ENCODE measurements at regions not wholly inside any gene's neighbourhood (a gene's known extent, or its start where the extent isn't known, plus 50 kb on each side); places are given as distances from the start of the nearest gene placed in this dataset.
"Not testable (repeated sequence)": the region's sequence is repeated elsewhere in the genome, so short reads cannot be mapped to it uniquely, and the experiment has no call there.

DNA sequence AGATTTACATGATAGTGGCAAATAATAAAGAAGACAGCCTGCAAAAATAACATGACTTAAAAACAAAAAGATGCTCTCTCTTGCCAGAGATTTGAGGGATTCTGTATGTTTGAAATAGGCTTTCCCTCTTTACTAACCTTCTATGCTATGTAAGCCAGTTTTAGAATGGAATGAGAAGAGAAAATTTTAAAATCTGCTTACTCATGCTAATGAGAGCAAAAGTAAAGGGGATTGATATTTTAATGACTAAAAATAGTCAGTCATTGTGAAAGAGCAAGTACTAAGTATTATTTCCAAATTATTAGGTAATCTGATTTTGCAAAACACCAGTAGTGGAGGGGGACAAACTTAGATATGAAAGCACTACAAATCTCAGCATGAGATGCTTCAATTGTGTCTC is 563.3 kb upstream of the ADGRB3 start:
- no peak overlapping the region for H3K4me3 ChIP-seq
- H3K36me3 ChIP-seq: no peaks in the 10 kb centered on the region
- no peak for DNase-seq
- H3K9me3 ChIP-seq: no peaks in the 10 kb centered on the region
- H3K27me3 ChIP-seq: no peaks in the 10 kb centered on the region

DNA sequence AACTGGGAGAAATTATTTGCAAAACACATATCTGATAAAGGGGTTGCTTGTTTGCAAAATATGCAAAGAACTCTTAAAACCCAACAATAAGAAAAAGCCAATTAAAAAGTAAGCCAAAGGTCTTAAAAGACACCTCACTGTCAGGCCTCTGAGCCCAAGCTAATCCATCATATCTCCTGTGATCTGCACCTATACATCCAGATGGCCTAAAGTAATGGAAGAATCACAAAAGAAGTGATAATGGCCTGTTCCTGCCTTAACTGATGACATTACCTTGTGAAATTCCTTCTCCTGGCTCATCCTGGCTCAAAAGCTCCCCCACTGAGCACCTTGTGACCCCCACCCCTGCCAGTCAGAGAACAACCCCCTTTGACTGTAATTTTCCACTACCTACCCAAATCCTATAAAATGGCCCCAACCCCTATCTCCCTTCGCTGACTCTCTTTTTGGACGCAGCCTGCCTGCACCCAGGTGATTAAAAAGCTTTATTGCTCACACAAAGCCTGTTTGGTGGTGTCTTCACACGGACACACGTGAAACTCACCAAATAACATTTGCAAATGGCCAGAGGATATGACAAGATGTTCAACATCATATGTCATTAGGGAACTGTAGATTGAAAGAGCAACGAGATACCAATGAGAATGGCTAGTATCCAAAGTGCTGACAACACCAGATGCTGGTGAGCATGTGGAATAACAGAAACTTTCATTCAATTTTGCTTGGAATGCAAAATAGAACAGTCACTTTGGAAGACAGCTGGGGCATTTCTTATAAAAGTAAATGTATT is 565.0 kb upstream of the ADGRB3 start:
- H3K27me3 ChIP-seq: no peaks in the 10 kb centered on the region
- no peak for DNase-seq

DNA sequence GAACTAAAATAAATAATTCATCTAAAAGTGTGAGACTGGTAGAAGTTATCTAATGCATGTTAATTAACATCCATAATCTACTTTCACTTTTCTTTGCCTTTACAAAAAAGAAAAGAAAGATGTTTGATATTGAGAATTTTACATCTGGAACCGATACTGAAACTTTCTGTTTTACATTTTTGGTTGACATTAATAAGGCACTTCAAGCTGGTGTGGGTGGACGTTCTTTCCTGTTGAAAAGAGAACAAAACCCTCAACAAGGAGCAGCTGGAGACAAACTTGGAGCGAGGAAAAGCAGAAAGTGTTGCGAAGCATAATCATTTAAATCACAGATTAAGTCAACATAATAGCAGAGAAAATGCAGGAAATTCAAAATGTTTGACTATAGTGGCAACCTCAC is 575.2 kb upstream of the ADGRB3 start:
- Histone ChIP-seq H3K27me3 (no peaks in the 10 kb centered on the region), H3K9me3 (no peaks in the 10 kb centered on the region), H3K36me3 (no peaks in the 10 kb centered on the region), H3K4me3 (no peak overlapping the region; the same call in 1 of the 2 replicates)
- no peak for DNase-seq

More for the DNA sequence above, 565.0 kb upstream of the ADGRB3 start:
- no peaks in the 10 kb centered on the region for H3K9me3 ChIP-seq
- H3K4me3 ChIP-seq: no peak overlapping the region
- no peaks in the 10 kb centered on the region for H3K36me3 ChIP-seq

DNA sequence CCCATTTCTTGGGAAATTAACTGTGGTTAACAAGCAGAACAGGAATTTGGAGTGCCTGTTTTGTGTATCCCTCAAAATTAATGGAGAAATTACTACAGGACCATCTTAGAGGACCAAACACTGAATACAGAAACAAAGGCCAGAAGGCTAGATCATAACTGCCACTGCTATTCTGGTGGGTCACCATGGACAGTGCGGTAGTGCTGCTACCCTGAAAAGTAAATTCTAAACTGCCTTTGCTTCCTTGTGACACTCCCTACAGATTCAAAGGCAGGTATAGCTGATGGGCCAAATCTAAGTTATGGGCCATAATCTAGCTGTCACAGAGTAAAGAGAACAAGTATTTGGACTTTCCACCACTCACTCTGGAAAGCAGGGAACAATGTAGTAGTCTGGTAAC is 575.8 kb upstream of the ADGRB3 start:
- DNase-seq: no peak
- no peaks in the 10 kb centered on the region for H3K9me3 ChIP-seq
- no peak overlapping the region for H3K4me3 ChIP-seq
- H3K27me3 ChIP-seq: no peaks in the 10 kb centered on the region
- no peaks in the 10 kb centered on the region for H3K36me3 ChIP-seq

DNA sequence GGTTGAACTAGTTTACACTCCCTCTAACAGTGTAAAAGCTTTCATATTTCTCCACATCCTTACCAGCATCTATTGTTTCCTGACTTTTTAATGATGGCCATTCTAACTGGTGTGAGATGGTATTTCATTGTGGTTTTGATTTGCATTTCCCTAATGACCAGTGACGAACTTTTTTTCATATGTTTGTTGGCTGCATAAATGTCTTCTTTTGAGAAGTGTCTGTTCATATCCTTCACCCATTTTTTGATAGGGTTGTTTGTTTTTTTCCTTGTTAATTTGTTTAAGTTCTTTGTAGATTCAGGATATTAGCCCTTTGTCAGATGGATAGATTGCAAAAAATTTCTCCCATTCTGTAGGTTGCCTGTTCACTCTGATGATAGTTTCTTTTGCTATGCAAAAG is 578.5 kb upstream of the ADGRB3 start:
- H3K27me3 ChIP-seq, H3K36me3 ChIP-seq, DNase-seq, H3K4me3 ChIP-seq, H3K9me3 ChIP-seq: not testable (repeated sequence)

DNA sequence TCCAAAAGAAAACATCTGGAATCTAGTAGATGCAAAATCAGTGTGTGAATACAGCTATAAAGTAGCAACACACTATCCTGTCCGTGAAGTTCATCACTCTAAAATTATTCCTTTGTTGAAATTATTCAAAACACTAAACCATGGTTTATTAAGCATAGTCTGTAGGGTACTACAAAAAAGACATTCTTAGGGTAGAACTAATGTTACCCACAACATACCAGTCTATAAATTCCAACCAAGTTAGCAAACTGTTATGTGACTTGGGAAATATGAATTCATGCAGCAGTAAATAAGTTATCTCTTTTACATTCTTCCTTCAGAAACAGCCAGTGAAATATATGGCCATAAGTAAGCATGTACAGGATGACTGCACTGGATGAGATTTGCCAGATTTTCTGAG is 580.3 kb upstream of the ADGRB3 start:
- Histone ChIP-seq H3K4me3 (no peak overlapping the region), H3K9me3 (no peaks in the 10 kb centered on the region), H3K36me3 (no peaks in the 10 kb centered on the region), H3K27me3 (no peaks in the 10 kb centered on the region)
- no peak for DNase-seq

DNA sequence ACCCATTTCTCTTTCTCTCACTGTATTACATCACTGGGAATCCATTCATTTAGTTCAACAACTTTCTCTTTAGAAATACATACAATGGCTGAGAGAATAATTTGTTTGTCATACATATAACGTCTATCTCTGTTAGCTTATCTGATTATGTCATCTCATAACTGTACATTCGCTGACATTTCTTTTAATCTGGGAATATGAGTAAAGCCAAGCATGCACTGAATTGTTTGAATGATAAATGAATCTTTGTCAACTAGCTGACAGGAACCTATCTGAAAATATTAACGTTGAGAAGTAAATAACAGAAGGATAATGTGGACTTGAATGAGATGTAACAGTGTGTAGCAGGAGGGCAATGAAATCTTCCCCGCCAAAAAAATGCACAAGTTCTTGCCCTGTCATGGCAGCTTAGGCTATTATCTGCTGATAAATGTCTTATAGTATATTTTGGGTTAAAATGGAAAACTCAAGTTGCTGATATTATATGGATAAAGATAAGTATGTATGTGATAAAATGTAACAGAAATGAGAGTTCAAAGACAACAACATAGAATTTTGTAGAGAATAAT is 581.2 kb upstream of the ADGRB3 start:
- Histone ChIP-seq H3K9me3 (no peaks in the 10 kb centered on the region), H3K4me3 (no peak overlapping the region), H3K27me3 (no peaks in the 10 kb centered on the region), H3K36me3 (no peaks in the 10 kb centered on the region)
- DNase-seq: no peak

DNA sequence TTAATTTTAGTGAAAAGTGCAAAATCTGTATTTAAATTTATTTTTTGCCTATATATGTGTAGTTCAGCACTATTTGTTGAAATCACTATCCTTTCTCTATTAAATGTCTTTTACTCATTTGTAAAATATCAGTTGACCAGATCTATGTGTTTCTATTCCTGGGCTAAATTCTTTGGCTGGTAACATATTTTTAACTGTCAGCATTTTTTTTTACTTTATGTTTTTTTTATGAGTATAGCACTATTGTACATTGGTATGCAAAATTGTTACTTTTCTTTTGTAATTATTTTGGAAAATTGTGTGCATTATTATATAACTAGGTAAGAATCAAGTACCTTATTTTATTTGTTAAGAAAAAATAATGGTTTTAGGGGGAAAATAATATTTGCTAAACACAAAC is 582.8 kb upstream of the ADGRB3 start:
- DNase-seq: no peak

DNA sequence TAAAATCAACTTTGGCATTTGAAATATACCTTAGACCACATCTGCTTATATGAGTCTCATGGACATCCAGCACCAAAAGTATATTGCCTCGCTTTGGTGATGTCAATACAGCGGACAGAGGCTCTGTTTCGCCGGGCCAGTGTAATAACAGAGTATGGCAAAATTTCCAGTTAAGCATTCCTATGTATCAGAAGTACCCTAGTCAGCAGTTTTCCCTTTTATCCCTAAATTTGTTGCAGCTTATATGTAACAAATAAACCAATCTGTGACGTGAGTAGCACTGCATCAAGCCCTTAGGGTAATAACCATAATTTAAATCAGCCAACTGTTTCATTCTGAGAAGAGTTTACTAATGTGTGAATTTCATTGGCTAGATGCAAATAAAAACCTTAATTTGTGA is 585.5 kb upstream of the ADGRB3 start:
- DNase-seq: no peak
- no peaks in the 10 kb centered on the region for H3K27me3 ChIP-seq
- no peaks in the 10 kb centered on the region for H3K9me3 ChIP-seq
- no peaks in the 10 kb centered on the region for H3K36me3 ChIP-seq
- H3K4me3 ChIP-seq: no peak overlapping the region

More for the DNA sequence above, 582.8 kb upstream of the ADGRB3 start:
- Histone ChIP-seq H3K27me3 (no peaks in the 10 kb centered on the region), H3K36me3 (no peaks in the 10 kb centered on the region), H3K4me3 (no peak overlapping the region), H3K9me3 (no peaks in the 10 kb centered on the region)

DNA sequence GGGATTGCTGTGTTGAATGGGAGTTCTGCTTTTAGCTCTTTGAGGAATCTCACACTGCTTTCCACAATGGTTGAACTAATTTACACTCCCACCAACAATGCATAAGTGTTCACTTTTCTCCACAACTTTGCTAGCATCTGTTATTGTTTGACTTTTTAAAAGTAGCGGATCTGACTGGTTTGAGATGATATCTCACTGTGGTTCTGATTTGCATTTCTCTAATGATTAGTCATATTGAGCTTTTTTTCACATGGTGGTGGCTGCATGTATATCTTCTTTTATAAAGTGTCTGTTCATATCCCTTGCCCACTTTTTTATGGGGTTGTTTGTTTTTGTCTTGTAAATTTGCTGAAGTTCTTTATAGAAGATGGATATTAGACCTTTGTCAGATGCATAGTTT is 588.3 kb upstream of the ADGRB3 start:
- DNase-seq: no peak

DNA sequence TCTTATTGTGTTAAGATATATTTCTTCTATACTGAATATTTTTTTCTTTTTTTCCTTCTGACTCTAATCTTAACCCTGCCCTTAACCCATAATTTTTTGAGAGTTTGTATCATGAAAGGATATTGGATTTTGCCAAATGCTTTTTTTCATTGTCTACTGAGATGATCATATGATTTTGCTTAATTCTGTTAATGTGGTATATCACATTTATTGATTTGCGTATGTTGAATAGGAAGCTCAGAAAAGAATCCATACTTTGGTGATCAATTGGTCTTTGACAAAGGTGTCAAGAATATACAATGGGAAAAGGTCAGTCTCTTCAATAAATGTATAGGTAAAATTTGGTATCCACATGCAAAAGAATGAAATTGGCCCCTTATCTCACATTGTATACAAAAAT is 588.8 kb upstream of the ADGRB3 start:
- H3K4me3 ChIP-seq: no peak overlapping the region
- no peaks in the 10 kb centered on the region for H3K27me3 ChIP-seq
- H3K36me3 ChIP-seq: no peaks in the 10 kb centered on the region
- H3K9me3 ChIP-seq: no peaks in the 10 kb centered on the region
- no peak for DNase-seq

More for the DNA sequence above, 588.3 kb upstream of the ADGRB3 start:
- Histone ChIP-seq H3K9me3 (no peaks in the 10 kb centered on the region), H3K36me3 (no peaks in the 10 kb centered on the region), H3K27me3 (no peaks in the 10 kb centered on the region), H3K4me3 (no peak overlapping the region)

DNA sequence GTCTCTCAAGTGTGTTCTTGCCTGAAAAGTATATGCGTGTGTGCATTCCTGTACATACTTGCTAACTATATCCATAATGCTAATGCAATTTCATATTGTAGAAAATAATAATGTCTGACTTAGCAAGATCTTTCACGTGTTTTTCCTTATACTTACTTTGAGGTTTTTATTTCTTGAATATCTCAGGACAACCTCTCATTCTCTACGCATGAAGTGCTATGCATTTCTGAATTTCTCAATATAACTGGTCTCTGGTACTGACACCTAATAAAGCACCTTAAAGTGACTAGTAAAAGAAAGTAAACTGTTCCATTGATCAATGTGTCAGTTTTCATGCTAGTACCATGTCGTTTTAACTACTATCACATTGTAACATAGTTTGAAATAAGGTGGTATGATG is 589.9 kb upstream of the ADGRB3 start:
- DNase-seq: no peak
- Histone ChIP-seq H3K4me3 (no peak overlapping the region), H3K27me3 (no peaks in the 10 kb centered on the region), H3K36me3 (no peaks in the 10 kb centered on the region), H3K9me3 (no peaks in the 10 kb centered on the region)

DNA sequence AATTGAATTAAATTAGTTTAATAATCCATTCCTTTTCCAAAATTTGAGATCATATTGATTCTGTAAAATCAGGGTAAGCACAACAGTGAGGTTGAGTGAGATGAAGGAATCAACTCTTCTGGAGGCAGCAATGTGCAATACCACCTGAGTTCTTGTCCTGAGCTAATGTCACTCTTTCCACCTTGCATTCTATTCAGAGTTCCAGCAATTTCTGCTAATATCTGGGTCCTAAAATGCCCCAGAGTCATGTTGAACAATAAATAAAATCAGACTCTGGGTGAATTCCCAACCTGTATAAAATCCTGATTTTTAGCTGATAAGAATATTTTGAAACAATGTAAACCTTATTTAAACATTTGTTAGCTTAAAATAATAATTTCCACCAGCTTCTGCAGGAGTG is 590.8 kb upstream of the ADGRB3 start:
- no peak for DNase-seq
- Histone ChIP-seq H3K9me3 (no peaks in the 10 kb centered on the region), H3K4me3 (no peak overlapping the region), H3K36me3 (no peaks in the 10 kb centered on the region), H3K27me3 (no peaks in the 10 kb centered on the region)

DNA sequence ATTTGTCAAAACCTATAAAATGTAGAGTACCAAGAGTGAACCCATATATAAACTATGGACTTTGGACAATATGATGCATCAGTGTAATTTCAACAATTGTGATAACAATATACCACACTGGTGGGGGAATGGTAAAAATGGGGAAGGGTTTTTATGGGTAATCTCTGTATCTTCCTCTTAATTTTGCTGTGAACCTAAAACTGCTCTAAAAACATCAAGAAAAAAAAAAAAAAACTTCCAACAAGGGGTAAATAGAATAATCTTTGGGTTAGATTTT is 592.0 kb upstream of the ADGRB3 start:
- no peak for DNase-seq
- Histone ChIP-seq H3K27me3 (no peaks in the 10 kb centered on the region), H3K9me3 (no peaks in the 10 kb centered on the region), H3K36me3 (no peaks in the 10 kb centered on the region), H3K4me3 (no peak overlapping the region)

DNA sequence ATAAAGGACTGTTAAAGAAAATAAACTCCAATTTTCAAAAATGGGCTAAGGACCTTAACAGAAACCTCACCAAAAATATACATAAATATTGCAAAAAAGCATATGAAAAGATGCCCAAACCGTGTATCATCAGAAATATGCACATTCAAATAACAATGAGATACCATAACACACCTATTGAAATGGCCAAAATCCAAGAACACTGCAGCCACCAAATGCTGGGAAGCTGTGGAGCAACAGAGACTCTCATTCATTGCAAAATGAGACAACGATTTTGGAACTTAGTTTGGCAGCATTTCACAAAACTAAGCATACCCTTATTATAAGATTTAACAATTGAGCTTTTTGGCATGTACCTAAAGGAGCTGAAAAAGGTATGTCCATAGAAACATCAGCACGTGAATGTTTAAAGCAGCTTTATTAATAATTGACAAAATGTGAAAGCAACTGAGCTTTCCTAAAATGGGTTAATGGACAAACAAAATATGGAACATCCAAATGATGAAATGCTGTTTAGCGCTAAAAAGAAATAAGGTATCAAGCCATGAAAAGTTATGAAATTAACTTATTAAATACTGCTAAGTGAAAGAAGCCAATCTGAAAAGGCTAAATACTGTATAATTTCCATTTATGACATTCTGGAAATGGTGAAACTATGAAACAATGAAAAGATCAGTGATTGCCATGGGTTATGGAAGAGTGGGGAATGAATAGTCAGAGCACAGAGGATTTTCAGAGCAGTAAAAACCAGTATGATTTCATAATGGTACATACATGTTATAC is 592.6 kb upstream of the ADGRB3 start:
- DNase-seq: no peak
- Histone ChIP-seq H3K36me3 (no peaks in the 10 kb centered on the region), H3K9me3 (no peaks in the 10 kb centered on the region), H3K4me3 (no peak overlapping the region), H3K27me3 (no peaks in the 10 kb centered on the region)

DNA sequence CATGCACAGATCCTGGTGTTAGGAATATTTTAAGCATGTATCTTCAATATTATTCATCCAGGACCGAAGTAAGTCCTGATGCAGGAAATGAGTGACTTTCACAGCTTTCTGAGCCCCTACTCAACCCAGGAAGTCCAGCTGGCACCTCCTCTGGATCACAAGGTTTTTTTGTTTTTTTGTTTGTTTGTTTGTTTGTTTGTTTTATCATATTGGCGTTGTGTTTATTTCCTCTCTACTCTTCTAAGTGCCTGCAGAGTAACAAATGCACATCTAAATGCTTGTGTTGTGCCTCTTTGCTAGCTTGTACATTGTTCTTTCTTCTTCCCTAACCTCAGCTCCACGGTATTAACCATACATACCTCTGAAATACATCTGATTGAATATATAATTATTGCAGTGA is 594.3 kb upstream of the ADGRB3 start:
- H3K27me3 ChIP-seq: no peaks in the 10 kb centered on the region
- peak overlapping the region; percentile 39 for H3K4me3 ChIP-seq
- DNase-seq: no peak
- H3K9me3 ChIP-seq: no peaks in the 10 kb centered on the region
- H3K36me3 ChIP-seq: no peaks in the 10 kb centered on the region

DNA sequence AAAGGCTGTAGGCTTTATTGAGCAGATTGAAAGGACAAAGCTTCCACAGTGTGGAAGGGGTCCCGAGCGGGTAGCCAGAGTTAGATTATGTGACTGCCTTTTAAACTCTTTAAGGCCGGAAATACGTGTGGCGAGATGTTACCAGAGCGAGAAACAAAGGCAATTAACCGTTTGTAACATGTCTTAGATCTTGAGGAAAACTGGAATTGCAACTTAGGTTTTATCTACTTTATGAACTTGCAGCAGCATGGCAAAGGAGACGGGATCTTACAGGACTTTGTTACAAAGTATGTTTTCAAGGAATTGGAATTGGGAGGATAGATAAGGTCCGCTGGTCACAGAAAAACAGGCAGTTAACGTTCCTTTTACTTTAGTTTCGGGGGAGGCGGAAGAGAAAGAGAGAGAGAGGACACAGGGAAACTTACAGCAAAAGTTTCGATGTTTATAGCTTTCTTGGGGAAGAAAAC is 594.7 kb upstream of the ADGRB3 start:
- Histone ChIP-seq H3K4me3 (peak overlapping the region; percentile 39), H3K27me3 (no peaks in the 10 kb centered on the region), H3K36me3 (no peaks in the 10 kb centered on the region), H3K9me3 (no peaks in the 10 kb centered on the region)
- no peak for DNase-seq

All from MG63 (cell line).